HG03558 (cell line): ENCODE measurements at regions not wholly inside any gene's neighbourhood (a gene's known extent, or its start where the extent isn't known, plus 50 kb on each side); places are given as distances from the start of the nearest gene placed in this dataset.
"Not testable (repeated sequence)": the region's sequence is repeated elsewhere in the genome, so short reads cannot be mapped to it uniquely, and the experiment has no call there.

ENCODE experiments used
- ATAC-seq: cut with Tn5 transposase; IDR thresholded peaks from one replicate; pipeline ENCODE4 v1.9.1; 2021; ENCODE audit warnings: moderate number of reproducible peaks; ENCODE audit not compliant: unreplicated experiment; ENCODE audit errors: extremely low read depth

- ATAC-seq, result no peak
Observed at GRCh38 chr13:86409466-86410241, 610.4 kb upstream of the SLITRK6 start.

- no peak for ATAC-seq
Observed at GRCh38 chr13:86425170-86425815, 626.1 kb upstream of the SLITRK6 start.

GRCh38 chr13:86426437-86426836 lies 627.2 kb upstream of the SLITRK6 start:
- ATAC-seq, result no peak

- no peak for ATAC-seq
Observed at GRCh38 chr13:86429756-86430155, 630.5 kb upstream of the SLITRK6 start.

- no peak for ATAC-seq
Observed at GRCh38 chr13:86438034-86438433, 638.8 kb upstream of the SLITRK6 start.

- ATAC-seq, result no peak
Observed at GRCh38 chr13:86445206-86445605, 646.0 kb upstream of the SLITRK6 start.

GRCh38 chr13:86445672-86446071 lies 646.5 kb upstream of the SLITRK6 start:
- no peak for ATAC-seq

GRCh38 chr13:86446311-86446710 lies 647.1 kb upstream of the SLITRK6 start:
- no peak for ATAC-seq

GRCh38 chr13:86447479-86447878 lies 648.3 kb upstream of the SLITRK6 start:
- no peak for ATAC-seq

GRCh38 chr13:86462011-86462410 lies 662.8 kb upstream of the SLITRK6 start:
- no peak for ATAC-seq

- no peak for ATAC-seq
Observed at GRCh38 chr13:86464193-86464592, 665.0 kb upstream of the SLITRK6 start.

- ATAC-seq, result no peak
Observed at GRCh38 chr13:86474971-86475370, 675.8 kb upstream of the SLITRK6 start.

GRCh38 chr13:86476656-86477055 lies 677.4 kb upstream of the SLITRK6 start:
- ATAC-seq, result no peak

- ATAC-seq, result no peak
Observed at GRCh38 chr13:86486582-86486981, 687.4 kb upstream of the SLITRK6 start.

GRCh38 chr13:86491121-86491520 lies 691.9 kb upstream of the SLITRK6 start:
- ATAC-seq, result no peak

- ATAC-seq, result not testable (repeated sequence)
Observed at GRCh38 chr13:86501931-86502330, 702.7 kb upstream of the SLITRK6 start.

GRCh38 chr13:86510792-86511191 lies 711.6 kb upstream of the SLITRK6 start:
- no peak for ATAC-seq

GRCh38 chr13:86541461-86541860 lies 742.2 kb upstream of the SLITRK6 start:
- no peak for ATAC-seq

GRCh38 chr13:86554066-86554465 lies 754.8 kb upstream of the SLITRK6 start:
- no peak for ATAC-seq

- ATAC-seq, result no peak
Observed at GRCh38 chr13:86559901-86560300, 760.7 kb upstream of the SLITRK6 start.

GRCh38 chr13:86562866-86563265 lies 763.6 kb upstream of the SLITRK6 start:
- no peak for ATAC-seq

GRCh38 chr13:86563308-86563707 lies 764.1 kb upstream of the SLITRK6 start:
- no peak for ATAC-seq
